Endothelial cell of umbilical vein (primary cell): ENCODE measurements at regions not wholly inside any gene's neighbourhood (a gene's known extent, or its start where the extent isn't known, plus 50 kb on each side); places are given as distances from the start of the nearest gene placed in this dataset.

Experiments
- BruUV-seq: library from RNA; stranded (reverse); fragments of 400-500 nt; replicated peaks from 2 replicates; lab custom pipeline; 2021; lab: Mats Ljungman, UMichigan
- CTCF ChIA-PET: fragments of 300-600, 350-600 bp; sonication (Branson Sonifier 250); formaldehyde crosslinking; loops from one replicate; lab custom pipeline; 2021; ENCODE audit warnings: antibody characterized with exemption, inconsistent platforms; lab: Charles Lee
- POLR2A ChIA-PET: fragments of 300-600, 350-600 bp; sonication (Branson Sonifier 250); formaldehyde crosslinking; loops from one replicate; lab custom pipeline; 2021; ENCODE audit warnings: antibody characterized with exemption, inconsistent platforms; lab: Charles Lee
- DNase-seq: peaks from one replicate; pipeline ENCODE4 v3.0.0-alpha.2; 2011; ENCODE audit warnings: low read depth, low spot score
- FAIRE-seq: peaks from 2 replicates; lab custom pipeline; 2011; peaks lifted over from hg19 to GRCh38; lab: Jason Lieb, UNC
- H2AFZ ChIP-seq: 2 replicates; pipeline ENCODE4 v1.6.0; 2012; ENCODE audit warnings: low read depth, low read length, control low read depth, inconsistent platforms
- H3K27ac ChIP-seq: 2 replicates; pipeline ENCODE4 v1.5.1; 2011; ENCODE audit warnings: low read depth, mild to moderate bottlenecking, control low read depth, low read length, moderate library complexity; ENCODE audit not compliant: insufficient read depth
- H3K27me3 ChIP-seq, 2 experiments: 2 replicates each; pipeline versions ENCODE4 v1.6.0 to v1.6.1; 2011; ENCODE audit warnings: low read length in 2 of 2, mixed read lengths in 1 of 2; ENCODE audit not compliant: control insufficient read depth in 2 of 2, insufficient read depth in 2 of 2
- H3K36me3 ChIP-seq, 2 experiments: 2 replicates in 1 of 2; 3 replicates in 1 of 2; pipeline ENCODE4 v1.5.1; 2011; ENCODE audit warnings: low read length in 2 of 2, mild to moderate bottlenecking in 1 of 2, moderate library complexity in 1 of 2; ENCODE audit not compliant: control insufficient read depth in 2 of 2, insufficient read depth in 2 of 2; ENCODE audit errors: extremely low read depth in 1 of 2
- H3K4me1 ChIP-seq: 3 replicates; pipeline ENCODE4 v1.5.1; 2011; ENCODE audit warnings: mild to moderate bottlenecking, low read length; ENCODE audit not compliant: control insufficient read depth, insufficient read depth; ENCODE audit errors: extremely low read depth
- H3K4me2 ChIP-seq: 2 replicates; pipeline ENCODE4 v1.6.1; 2011; ENCODE audit warnings: low read length, control low read depth, mixed read lengths; ENCODE audit not compliant: insufficient read depth
- H3K4me3 ChIP-seq, 3 experiments: fragments of 200-600 bp in 1 of 3; sonication (generic), shearing (Covaris generic) in 1 of 3; replicated peaks in 1 of 3; 2 replicates each; pipeline ENCODE4 v1.5.1; 2011 to 2016; ENCODE audit warnings: control low read depth in 3 of 3, low read length in 3 of 3, mild to moderate bottlenecking in 2 of 3, inconsistent platforms in 1 of 3, low read depth in 1 of 3, moderate library complexity in 1 of 3; ENCODE audit not compliant: insufficient read depth in 1 of 3
- H3K79me2 ChIP-seq: 2 replicates; pipeline ENCODE4 v1.6.0; 2012; ENCODE audit warnings: low read length, inconsistent platforms; ENCODE audit not compliant: control insufficient read depth, insufficient read depth
- H3K9ac ChIP-seq: replicated peaks from 2 replicates; pipeline ENCODE3; 2011; ENCODE audit warnings: low read length, control low read depth; ENCODE audit not compliant: insufficient read depth; ENCODE audit errors: extremely low read depth
- H3K9me1 ChIP-seq: replicated peaks from 3 replicates; pipeline ENCODE4 v1.6.0; 2011; ENCODE audit warnings: mild to moderate bottlenecking, low read length; ENCODE audit not compliant: control insufficient read depth, insufficient read depth; ENCODE audit errors: extremely low read depth
- H3K9me3 ChIP-seq: replicated peaks from 2 replicates; pipeline ENCODE4 v1.5.1; 2012; ENCODE audit warnings: low read length, inconsistent platforms; ENCODE audit not compliant: control insufficient read depth, insufficient read depth
- H4K20me1 ChIP-seq: replicated peaks from 2 replicates; pipeline ENCODE3; 2011; ENCODE audit warnings: mild to moderate bottlenecking, low read length; ENCODE audit not compliant: control insufficient read depth, insufficient read depth; ENCODE audit errors: extremely low read depth
- CTCF ChIP-seq, 2 donors: IDR thresholded peaks; 1 replicate in 1 of 2; 2 replicates in 1 of 2; pipeline ENCODE4 v1.5.1; 2011; ENCODE audit warnings: low read length in 2 of 2, mild to moderate bottlenecking in 2 of 2, moderate library complexity in 2 of 2, control low read depth in 1 of 2, inconsistent platforms in 1 of 2, low read depth in 1 of 2; ENCODE audit not compliant: insufficient read depth in 1 of 2; ENCODE audit errors: extremely low read depth in 1 of 2
- EZH2 ChIP-seq: IDR thresholded peaks from 2 replicates; pipeline ENCODE4 v1.6.1; 2012; ENCODE audit warnings: borderline replicate concordance, low read depth, mild to moderate bottlenecking, moderate library complexity, low read length, inconsistent platforms; ENCODE audit not compliant: severe bottlenecking
- FOS ChIP-seq: IDR thresholded peaks from 2 replicates; pipeline ENCODE4 v1.6.1; 2011; ENCODE audit warnings: mild to moderate bottlenecking, low read length, moderate library complexity, borderline replicate concordance; ENCODE audit not compliant: insufficient read depth
- GATA2 ChIP-seq: IDR thresholded peaks from 2 replicates; pipeline ENCODE4 v1.7.0; 2011; ENCODE audit warnings: low read depth, mild to moderate bottlenecking, moderate library complexity, mixed read lengths, low read length; ENCODE audit not compliant: insufficient read length, insufficient read depth
- JUN ChIP-seq: IDR thresholded peaks from 2 replicates; pipeline ENCODE4 v1.6.1; 2011; ENCODE audit warnings: borderline replicate concordance, low read depth; ENCODE audit not compliant: insufficient read length, insufficient read depth
- MYC ChIP-seq: IDR thresholded peaks from one replicate; pipeline ENCODE4 v1.6.1; 2011; ENCODE audit warnings: mild to moderate bottlenecking, low read depth, low read length
- POLR2A ChIP-seq: IDR thresholded peaks from 2 replicates; pipeline ENCODE4 v1.6.1; 2012; ENCODE audit warnings: low read depth, mild to moderate bottlenecking, control low read depth, low read length
- POLR2AphosphoS5 ChIP-seq: IDR thresholded peaks from 2 replicates; pipeline ENCODE4 v1.6.1; 2012; ENCODE audit warnings: low read depth, mild to moderate bottlenecking, control low read depth, low read length, moderate library complexity; ENCODE audit not compliant: insufficient read depth
- dilution Hi-C: fragments of 300-500 bp; cut with MboI; formaldehyde crosslinking; loops from one replicate; pipeline ENCODE4 v1.15.0; 2019; ENCODE audit warnings: low sequenced_read_pairs; ENCODE audit not compliant: extremely low pct_ligation_motif_present
- intact Hi-C: fragments of 100-400 bp; cut with micrococcal nuclease; formaldehyde crosslinking; loops from one replicate; pipeline ENCODE4 v1.10.0; 2022
- TF ChIP-seq, protein P1 (sequence below): IDR thresholded peaks from 2 replicates; pipeline ENCODE4 v1.6.1; 2011; ENCODE audit not compliant: insufficient read depth, insufficient read length

GRCh38 chr9:16155878-16156277 is 603.0 kb downstream of the CCDC171 start:
- intact Hi-C loops = no loop called here
- DNase-seq (no peak), FAIRE-seq (no peak)
- no peak overlapping the region for H3K4me3 ChIP-seq
- no TSS peak for BruUV-seq
- peaks cover 5 to 7% of the 10 kb centered on the region in 2 experiments for H3K27me3 ChIP-seq
- H3K9me1 ChIP-seq = no peaks in the 10 kb centered on the region
- no peak overlapping the region for H3K27ac ChIP-seq
- H3K4me2 ChIP-seq = no peak overlapping the region
- no peaks in the 10 kb centered on the region for H4K20me1 ChIP-seq
- no peaks in the 10 kb centered on the region for H3K36me3 ChIP-seq
- ChIA-PET CTCF (no interaction called here), POLR2A (no interaction called here)
- no peaks in the 10 kb centered on the region for H3K9me3 ChIP-seq
- no peak overlapping the region for H2AFZ ChIP-seq
- no peak overlapping the region for H3K9ac ChIP-seq
- dilution Hi-C loops = no loop called here
- peaks cover 5% of the 10 kb centered on the region for H3K4me1 ChIP-seq
- no peaks in the 10 kb centered on the region for H3K79me2 ChIP-seq
- no peak for TF ChIP-seq POLR2AphosphoS5
- TF ChIP-seq MYC = no peak
- no peak for TF ChIP-seq FOS
- TF ChIP-seq EZH2 = no peak
- TF ChIP-seq GATA2 = no peak
- TF ChIP-seq, protein P1, sequence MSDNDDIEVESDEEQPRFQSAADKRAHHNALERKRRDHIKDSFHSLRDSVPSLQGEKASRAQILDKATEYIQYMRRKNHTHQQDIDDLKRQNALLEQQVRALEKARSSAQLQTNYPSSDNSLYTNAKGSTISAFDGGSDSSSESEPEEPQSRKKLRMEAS = no peak
- TF ChIP-seq POLR2A = no peak
- no peak for TF ChIP-seq CTCF (IDR thresholded peaks at IDR 0.05; ENCODE audit: extremely low read depth in 1 of 2, insufficient read depth in 1 of 2, low read depth in 1 of 2, low read length in 2 of 2)
- no peak for TF ChIP-seq JUN
